PC-3 (cell line): ENCODE measurements at regions not wholly inside any gene's neighbourhood (a gene's known extent, or its start where the extent isn't known, plus 50 kb on each side); places are given as distances from the start of the nearest gene placed in this dataset.

ENCODE experiments used
- ATAC-seq: fragments of 200-7000 bp; cut with Tn5 transposase; 2 replicates; pipeline ENCODE4 v1.9.1; 2020; ENCODE audit warnings: mild to moderate bottlenecking, moderate library complexity
- BruUV-seq: library from RNA; stranded (reverse); fragments of 400-500 nt; replicated peaks from 2 replicates; lab custom pipeline; 2021; lab: Mats Ljungman, UMichigan
- CTCF ChIA-PET: fragments of 300-600 bp; sonication (Branson Sonifier 250); formaldehyde crosslinking; loops from one replicate; lab custom pipeline; 2022; ENCODE audit warnings: antibody characterized with exemption; lab: Charles Lee
- POLR2A ChIA-PET: fragments of 300-600 bp; sonication (Branson Sonifier 250); formaldehyde crosslinking; loops from one replicate; lab custom pipeline; 2022; ENCODE audit warnings: antibody characterized with exemption; ENCODE audit not compliant: unreplicated experiment; lab: Charles Lee
- DNase-seq: peaks from one replicate; pipeline ENCODE4 v3.0.0-alpha.2; 2015
- H2AFZ ChIP-seq: fragments of 300-600 bp; sonication (generic); 2 replicates; pipeline ENCODE4 v1.6.0; 2016; ENCODE audit warnings: antibody characterized with exemption, low read length
- H3F3A ChIP-seq: fragments of 300-600 bp; sonication (generic); one replicate; pipeline ENCODE4 v1.6.0; 2017; ENCODE audit warnings: antibody characterized with exemption, low read length, control low read depth, mild to moderate bottlenecking; ENCODE audit not compliant: unreplicated experiment
- H3K27ac ChIP-seq: fragments of 300-600 bp; sonication (generic); 2 replicates; pipeline ENCODE4 v1.5.1; 2016; ENCODE audit warnings: mild to moderate bottlenecking, low read length
- H3K27me3 ChIP-seq: fragments of 300-600 bp; sonication (generic); 2 replicates; pipeline ENCODE4 v1.6.1; 2016; ENCODE audit warnings: low read length, mixed read lengths
- H3K36me3 ChIP-seq: fragments of 300-600 bp; sonication (generic); 2 replicates; pipeline ENCODE4 v1.6.1; 2016; ENCODE audit warnings: low read depth, mixed run types, low read length, mixed read lengths
- H3K4me1 ChIP-seq: fragments of 300-600 bp; sonication (generic); 2 replicates; pipeline ENCODE4 v1.5.1; 2016; ENCODE audit warnings: low read length; ENCODE audit not compliant: insufficient read depth
- H3K4me2 ChIP-seq: fragments of 300-600 bp; sonication (generic); 2 replicates; pipeline ENCODE4 v1.6.0; 2016; ENCODE audit warnings: low read length
- H3K4me3 ChIP-seq: fragments of 300-600 bp; sonication (generic); 2 replicates; pipeline ENCODE4 v1.5.1; 2016; ENCODE audit warnings: mild to moderate bottlenecking, low read length, mixed read lengths
- H3K79me2 ChIP-seq: fragments of 300-600 bp; sonication (generic); 2 replicates; pipeline ENCODE4 v1.6.1; 2017; ENCODE audit warnings: low read length, mixed read lengths
- H3K9ac ChIP-seq: fragments of 300-600 bp; sonication (generic); 2 replicates; pipeline ENCODE4 v1.6.0; 2016; ENCODE audit warnings: mild to moderate bottlenecking, low read length
- H3K9me2 ChIP-seq: fragments of 300-600 bp; sonication (generic); replicated peaks from 2 replicates; pipeline ENCODE4 v1.6.1; 2016; ENCODE audit warnings: mixed run types, low read length, mixed read lengths
- H3K9me3 ChIP-seq: fragments of 300-600 bp; sonication (generic); 2 replicates; pipeline ENCODE4 v1.6.1; 2016; ENCODE audit warnings: low read length, mixed read lengths
- H4K20me1 ChIP-seq: fragments of 300-600 bp; sonication (generic); 2 replicates; pipeline ENCODE4 v1.6.1; 2016; ENCODE audit warnings: low read length, mixed read lengths
- EZH2 ChIP-seq: fragments of 300-600 bp; sonication (generic); IDR thresholded peaks from one replicate; pipeline ENCODE4 v1.6.1; 2017; ENCODE audit warnings: antibody characterized with exemption, mild to moderate bottlenecking, low read length; ENCODE audit not compliant: unreplicated experiment
- EZH2phosphoT487 ChIP-seq: fragments of 300-600 bp; sonication (generic); IDR thresholded peaks from 2 replicates; pipeline ENCODE4 v1.6.1; 2018; ENCODE audit warnings: mild to moderate bottlenecking, antibody characterized with exemption, low read length, borderline replicate concordance
- intact Hi-C: fragments of 100-400 bp; cut with micrococcal nuclease; formaldehyde crosslinking; loops from 2 replicates; pipeline ENCODE4 v1.9.0; 2023
- TF ChIP-seq, protein P1 (sequence below): fragments of 300-600 bp; sonication (generic); conservative IDR thresholded peaks from 2 replicates; pipeline ENCODE4 v1.5.1; 2017; ENCODE audit warnings: antibody characterized with exemption, low read depth, mild to moderate bottlenecking, low read length

DNA sequence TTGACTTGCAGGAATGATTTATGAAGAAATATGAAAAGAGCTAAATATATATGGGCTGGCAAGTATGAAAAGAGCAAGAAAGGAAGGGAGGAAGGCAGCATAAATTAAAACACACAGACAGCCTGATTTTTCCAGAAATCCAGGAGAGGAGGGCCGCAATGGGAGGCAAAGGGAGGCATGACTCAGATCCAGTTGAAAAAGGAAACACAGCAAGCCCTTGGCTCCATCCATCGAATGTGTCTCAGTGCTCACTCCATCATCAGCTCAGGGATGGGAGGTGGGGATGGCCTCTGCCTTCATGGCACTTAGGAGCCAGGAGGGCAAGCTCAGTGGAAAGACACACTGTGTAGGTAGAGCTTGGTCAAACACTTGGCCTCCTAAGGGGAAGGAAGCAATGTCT is 75.7 kb upstream of the PDZD8 start:
- H3K4me2 ChIP-seq, result no peak overlapping the region
- H3K4me3 ChIP-seq, result no peak overlapping the region
- H2AFZ ChIP-seq, result no peak overlapping the region
- no peaks in the 10 kb centered on the region for H3K79me2 ChIP-seq
- ChIA-PET POLR2A (no interaction called here), CTCF (no interaction called here)
- no TSS peak for BruUV-seq
- intact Hi-C loops, result no loop called here
- no peaks in the 10 kb centered on the region for H3F3A ChIP-seq
- H3K36me3 ChIP-seq, result no peaks in the 10 kb centered on the region
- H3K27me3 ChIP-seq, result no peaks in the 10 kb centered on the region
- TF ChIP-seq, protein P1, sequence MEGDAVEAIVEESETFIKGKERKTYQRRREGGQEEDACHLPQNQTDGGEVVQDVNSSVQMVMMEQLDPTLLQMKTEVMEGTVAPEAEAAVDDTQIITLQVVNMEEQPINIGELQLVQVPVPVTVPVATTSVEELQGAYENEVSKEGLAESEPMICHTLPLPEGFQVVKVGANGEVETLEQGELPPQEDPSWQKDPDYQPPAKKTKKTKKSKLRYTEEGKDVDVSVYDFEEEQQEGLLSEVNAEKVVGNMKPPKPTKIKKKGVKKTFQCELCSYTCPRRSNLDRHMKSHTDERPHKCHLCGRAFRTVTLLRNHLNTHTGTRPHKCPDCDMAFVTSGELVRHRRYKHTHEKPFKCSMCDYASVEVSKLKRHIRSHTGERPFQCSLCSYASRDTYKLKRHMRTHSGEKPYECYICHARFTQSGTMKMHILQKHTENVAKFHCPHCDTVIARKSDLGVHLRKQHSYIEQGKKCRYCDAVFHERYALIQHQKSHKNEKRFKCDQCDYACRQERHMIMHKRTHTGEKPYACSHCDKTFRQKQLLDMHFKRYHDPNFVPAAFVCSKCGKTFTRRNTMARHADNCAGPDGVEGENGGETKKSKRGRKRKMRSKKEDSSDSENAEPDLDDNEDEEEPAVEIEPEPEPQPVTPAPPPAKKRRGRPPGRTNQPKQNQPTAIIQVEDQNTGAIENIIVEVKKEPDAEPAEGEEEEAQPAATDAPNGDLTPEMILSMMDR, result no peak
- TF ChIP-seq EZH2 (no peak), EZH2phosphoT487 (no peak)
- H3K9me3 ChIP-seq, result 0 out of 2 replicates have a peak, but pooled peaks cover 5% of the 10 kb centered on the region
- ATAC-seq (no peak), DNase-seq (no peak)
- H3K4me1 ChIP-seq, result peaks cover 6% of the 10 kb centered on the region
- no peaks in the 10 kb centered on the region for H3K9me2 ChIP-seq
- H4K20me1 ChIP-seq, result no peaks in the 10 kb centered on the region
- no peak overlapping the region for H3K9ac ChIP-seq
- no peak overlapping the region for H3K27ac ChIP-seq

GRCh38 chr10:117449636-117450035 is 74.4 kb upstream of the PDZD8 start:
- DNase-seq, result peak; percentile 27
- H3F3A ChIP-seq, result no peaks in the 10 kb centered on the region
- no peaks in the 10 kb centered on the region for H4K20me1 ChIP-seq
- H3K4me2 ChIP-seq, result no peak overlapping the region
- POLR2A ChIA-PET, result no interaction called here
- no peak overlapping the region for H2AFZ ChIP-seq
- CTCF ChIA-PET, result no interaction called here
- no peaks in the 10 kb centered on the region for H3K79me2 ChIP-seq
- ATAC-seq, result 0 out of 2 replicates have a peak, but pooled peaks have one; percentile 37
- no peak overlapping the region for H3K27ac ChIP-seq
- BruUV-seq, result no TSS peak
- 0 out of 2 replicates have a peak, but pooled peaks cover 5% of the 10 kb centered on the region for H3K9me3 ChIP-seq
- H3K36me3 ChIP-seq, result no peaks in the 10 kb centered on the region
- no peaks in the 10 kb centered on the region for H3K9me2 ChIP-seq
- TF ChIP-seq EZH2, result no peak
- TF ChIP-seq EZH2phosphoT487, result no peak
- TF ChIP-seq, protein P1, result peak; percentile 59
- H3K27me3 ChIP-seq, result no peaks in the 10 kb centered on the region
- intact Hi-C loops, result no loop called here
- no peaks in the 10 kb centered on the region for H3K4me1 ChIP-seq
- no peak overlapping the region for H3K9ac ChIP-seq
- H3K4me3 ChIP-seq, result no peak overlapping the region

- BruUV-seq, result no TSS peak
- intact Hi-C loops, result no loop called here
- Histone ChIP-seq H3K4me3 (no peak overlapping the region), H3K36me3 (no peaks in the 10 kb centered on the region), H3K27me3 (no peaks in the 10 kb centered on the region), H3K9me2 (no peaks in the 10 kb centered on the region), H3K79me2 (no peaks in the 10 kb centered on the region), H3F3A (no peaks in the 10 kb centered on the region), H3K4me2 (no peak overlapping the region), H3K9ac (no peak overlapping the region), H3K9me3 (0 out of 2 replicates have a peak, but pooled peaks cover 5% of the 10 kb centered on the region), H2AFZ (no peak overlapping the region), H3K27ac (no peak overlapping the region), H4K20me1 (no peaks in the 10 kb centered on the region), H3K4me1 (no peaks in the 10 kb centered on the region)
- ChIA-PET CTCF (no interaction called here), POLR2A (no interaction called here)
- ATAC-seq (no peak), DNase-seq (no peak)
- TF ChIP-seq EZH2phosphoT487 (no peak), EZH2 (no peak)
- TF ChIP-seq, protein P1, result no peak
Measured at GRCh38 chr10:117448802-117449201, 73.6 kb upstream of the PDZD8 start.
